Stomach (tissue), 4 donors: ENCODE measurements at regions not wholly inside any gene's neighbourhood (a gene's known extent, or its start where the extent isn't known, plus 50 kb on each side); places are given as distances from the start of the nearest gene placed in this dataset.

Experiments used
- EP300 ChIP-seq: sonication (generic); formaldehyde crosslinking; IDR thresholded peaks from one replicate; pipeline ENCODE4 v1.6.1; 2017; ENCODE audit warnings: antibody characterized with exemption
- POLR2A ChIP-seq, 4 donors: fragments of 450-650 bp; IDR thresholded peaks; one replicate each; pipeline ENCODE4 v1.6.1; 2016; ENCODE audit warnings: antibody characterized with exemption in 4 of 4, control low read depth in 2 of 4, mild to moderate bottlenecking in 1 of 4, moderate library complexity in 1 of 4
- POLR2AphosphoS5 ChIP-seq, 3 donors: sonication (generic); formaldehyde crosslinking; IDR thresholded peaks; one replicate each; pipeline ENCODE4 v1.6.1; 2016; ENCODE audit warnings: antibody characterized with exemption in 3 of 3
- TF ChIP-seq, protein P1 (sequence below), 7 experiments: fragments of 450-650 bp in 4 of 7; fragments of 200-600 bp in 3 of 7; sonication (generic) in 3 of 7; IDR thresholded peaks; one replicate each; pipeline ENCODE4 v1.5.1; 2016 to 2019; ENCODE audit warnings: antibody characterized with exemption in 7 of 7, control low read depth in 2 of 7, mild to moderate bottlenecking in 1 of 7

DNA sequence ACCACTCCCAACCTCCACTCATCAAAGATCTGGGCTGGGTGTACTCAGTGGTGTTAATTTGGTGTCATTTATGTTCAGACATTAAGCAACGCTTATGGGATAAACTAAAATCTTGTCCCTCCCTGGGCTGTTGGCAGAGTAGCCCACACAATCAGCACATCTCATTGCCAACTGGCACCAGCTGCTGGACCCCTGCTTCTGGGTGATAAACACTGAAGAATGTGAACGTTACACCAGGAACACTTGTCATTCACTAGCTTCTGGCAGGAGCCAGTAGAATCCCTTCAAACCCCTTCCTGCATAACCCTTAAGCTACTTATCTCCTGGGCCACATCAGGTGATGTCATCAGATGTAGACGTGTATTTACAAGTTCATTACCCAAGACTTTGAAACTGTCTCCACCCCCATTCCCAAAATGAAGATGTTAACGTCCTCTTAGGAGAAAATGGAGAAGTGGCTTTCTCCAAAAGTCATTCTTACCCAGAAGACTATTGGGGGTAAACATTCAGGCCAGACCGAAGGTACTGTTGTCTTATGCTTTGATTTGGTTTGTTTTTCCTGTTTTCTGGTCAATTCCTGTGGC lies 107.8 kb upstream of the CD93 start:
- TF ChIP-seq POLR2A (IDR thresholded peaks at IDR 0.05) = no peak
- TF ChIP-seq, protein P1, sequence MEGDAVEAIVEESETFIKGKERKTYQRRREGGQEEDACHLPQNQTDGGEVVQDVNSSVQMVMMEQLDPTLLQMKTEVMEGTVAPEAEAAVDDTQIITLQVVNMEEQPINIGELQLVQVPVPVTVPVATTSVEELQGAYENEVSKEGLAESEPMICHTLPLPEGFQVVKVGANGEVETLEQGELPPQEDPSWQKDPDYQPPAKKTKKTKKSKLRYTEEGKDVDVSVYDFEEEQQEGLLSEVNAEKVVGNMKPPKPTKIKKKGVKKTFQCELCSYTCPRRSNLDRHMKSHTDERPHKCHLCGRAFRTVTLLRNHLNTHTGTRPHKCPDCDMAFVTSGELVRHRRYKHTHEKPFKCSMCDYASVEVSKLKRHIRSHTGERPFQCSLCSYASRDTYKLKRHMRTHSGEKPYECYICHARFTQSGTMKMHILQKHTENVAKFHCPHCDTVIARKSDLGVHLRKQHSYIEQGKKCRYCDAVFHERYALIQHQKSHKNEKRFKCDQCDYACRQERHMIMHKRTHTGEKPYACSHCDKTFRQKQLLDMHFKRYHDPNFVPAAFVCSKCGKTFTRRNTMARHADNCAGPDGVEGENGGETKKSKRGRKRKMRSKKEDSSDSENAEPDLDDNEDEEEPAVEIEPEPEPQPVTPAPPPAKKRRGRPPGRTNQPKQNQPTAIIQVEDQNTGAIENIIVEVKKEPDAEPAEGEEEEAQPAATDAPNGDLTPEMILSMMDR (IDR thresholded peaks at IDR 0.05) = no peak
- TF ChIP-seq EP300 = no peak
- no peak for TF ChIP-seq POLR2AphosphoS5 (IDR thresholded peaks at IDR 0.05)
